ENCODE measurements at regions not wholly inside any gene's neighbourhood (a gene's known extent, or its start where the extent isn't known, plus 50 kb on each side); places are given as distances from the start of the nearest gene placed in this dataset.

DNA sequence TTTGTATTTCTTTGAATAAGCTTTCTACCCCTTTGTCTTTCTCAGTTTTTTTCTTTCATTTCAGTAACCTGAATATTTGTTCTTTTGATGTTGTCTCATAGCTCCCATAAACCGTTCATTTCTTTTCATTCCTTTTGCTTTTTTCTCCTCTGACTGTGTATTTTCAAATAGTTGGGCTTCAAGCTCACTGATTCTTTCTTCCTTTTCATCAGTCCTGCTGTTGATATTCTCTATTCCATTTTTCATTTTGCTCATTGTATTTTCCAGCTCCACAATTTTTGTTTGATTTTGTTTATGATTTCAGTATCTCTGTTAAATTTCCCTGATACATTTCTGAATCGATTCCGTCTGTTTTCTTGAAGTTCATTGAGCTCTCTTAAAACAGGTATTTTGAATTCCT, 129.6 kb upstream of the NUDT6 start:
- CTCF ChIA-PET: no interaction called here
- Histone ChIP-seq H3K4me2 (no peak overlapping the region), H4K20me1 (ENCODE audit: insufficient read depth) (no peaks in the 10 kb centered on the region), H3K4me3 (ENCODE audit: low read depth in 2 of 2, low read length in 1 of 2) (no peak overlapping the region), H3F3A (replicated peaks; ENCODE audit: insufficient read depth) (peaks cover 4% of the 10 kb centered on the region), H3K9me3 (peaks cover 30% of the 10 kb centered on the region), H3K27ac (ENCODE audit: low read depth in 2 of 2, low read length in 1 of 2) (no peak overlapping the region), H3K4me1 (ENCODE audit: control insufficient read depth in 1 of 2, insufficient read depth in 2 of 2, low read depth in 1 of 2, low read length in 1 of 2) (0 out of 4 replicates have a peak, but pooled peaks cover 0 to 4% of the 10 kb centered on the region in 2 experiments), H3K9ac (no peak overlapping the region), H3K36me3 (replicated peaks in 1 of 2; ENCODE audit: control insufficient read depth in 1 of 2, insufficient read depth in 2 of 2, low read length in 1 of 2) (peaks cover 0 to 35% of the 10 kb centered on the region in 2 experiments), H2AFZ (ENCODE audit: low read depth) (no peak overlapping the region), H3K27me3 (ENCODE audit: insufficient read depth) (no peaks in the 10 kb centered on the region), H3K9me2 (peaks cover 3% of the 10 kb centered on the region; the same call in 1 of the 2 replicates), H3K79me2 (ENCODE audit: insufficient read depth) (peaks cover 57% of the 10 kb centered on the region)
- DNase-seq: no peak
- POLR2A ChIA-PET: no interaction called here
- no peak for TF ChIP-seq FOSL2 (IDR thresholded peaks at IDR 0.05; ENCODE audit: borderline replicate concordance, low read depth)
- WGBS (ENCODE audit: low lambda C conversion rate): 98% methylated on average over 3 of the region's 3 CpGs

DNA sequence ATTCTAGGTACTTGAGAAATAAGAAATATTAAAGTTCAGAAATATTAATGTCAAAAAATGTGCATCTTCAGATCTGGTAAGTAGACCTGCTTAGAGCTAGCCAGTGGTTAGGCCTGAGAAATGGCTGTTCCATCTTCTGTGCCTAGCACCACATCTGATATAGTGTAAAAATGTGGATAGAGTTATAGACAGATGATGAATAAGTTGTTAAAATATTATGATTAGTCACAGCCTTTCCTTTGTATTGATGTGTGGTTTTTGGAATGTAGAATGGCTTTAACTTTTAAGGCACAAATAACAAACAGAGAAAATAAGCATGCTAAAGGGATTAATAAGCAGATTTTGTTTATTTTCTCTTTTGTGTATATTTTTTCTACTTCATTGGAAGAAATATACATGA, 133.5 kb upstream of the NUDT6 start:
- no peak for DNase-seq
- no peak overlapping the region for H3K4me3 ChIP-seq (ENCODE audit: low read depth in 2 of 2, low read length in 1 of 2)
- no peaks in the 10 kb centered on the region for H3K27me3 ChIP-seq (ENCODE audit: insufficient read depth)
- H3K27ac ChIP-seq (ENCODE audit: low read depth in 2 of 2, low read length in 1 of 2): no peak overlapping the region; a peak in 1 of 4 replicates
- H3K4me2 ChIP-seq: no peak overlapping the region
- H3K4me1 ChIP-seq (ENCODE audit: control insufficient read depth in 1 of 2, insufficient read depth in 2 of 2, low read depth in 1 of 2, low read length in 1 of 2): 0 out of 4 replicates have a peak, but pooled peaks cover 0 to 4% of the 10 kb centered on the region in 2 experiments
- peaks cover 4% of the 10 kb centered on the region; the same call in 1 of the 2 replicates for H3K9me2 ChIP-seq
- H3K9ac ChIP-seq: no peak overlapping the region
- H2AFZ ChIP-seq (ENCODE audit: low read depth): no peak overlapping the region
- peaks cover 21% of the 10 kb centered on the region for H3K79me2 ChIP-seq (ENCODE audit: insufficient read depth)
- ChIA-PET CTCF (interaction anchor here (0.9 kb wide), 1 partner anchor 38 kb away, joined by 3 read pairs; no protein-coding TSS in a partner anchor), POLR2A (no interaction called here)
- H3F3A ChIP-seq (replicated peaks; ENCODE audit: insufficient read depth): peaks cover 4% of the 10 kb centered on the region
- no peak for TF ChIP-seq YY1 (IDR thresholded peaks at IDR 0.05; ENCODE audit: low read depth)
- no peak for TF ChIP-seq FOXJ3 (CRISPR knock-in tag; IDR thresholded peaks at IDR 0.05)
- TF ChIP-seq FOSL2 (IDR thresholded peaks at IDR 0.05; ENCODE audit: borderline replicate concordance, low read depth): no peak
- H3K36me3 ChIP-seq (replicated peaks in 1 of 2; ENCODE audit: control insufficient read depth in 1 of 2, insufficient read depth in 2 of 2, low read length in 1 of 2): peaks cover 6 to 33% of the 10 kb centered on the region in 2 experiments
- no peaks in the 10 kb centered on the region for H4K20me1 ChIP-seq (ENCODE audit: insufficient read depth)
- H3K9me3 ChIP-seq: peaks cover 12% of the 10 kb centered on the region

- Histone ChIP-seq H3K9me2 (peaks cover 8% of the 10 kb centered on the region; the same call in 1 of the 2 replicates), H4K20me1 (ENCODE audit: insufficient read depth) (no peaks in the 10 kb centered on the region), H3K27me3 (ENCODE audit: insufficient read depth) (no peaks in the 10 kb centered on the region), H3K27ac (ENCODE audit: low read depth in 2 of 2, low read length in 1 of 2) (no peak overlapping the region), H3K79me2 (ENCODE audit: insufficient read depth) (no peaks in the 10 kb centered on the region), H3K4me1 (ENCODE audit: control insufficient read depth in 1 of 2, insufficient read depth in 2 of 2, low read depth in 1 of 2, low read length in 1 of 2) (0 out of 4 replicates have a peak, but pooled peaks cover 0 to 4% of the 10 kb centered on the region in 2 experiments), H3K9ac (no peak overlapping the region), H3K4me2 (no peak overlapping the region), H3K4me3 (ENCODE audit: low read depth in 2 of 2, low read length in 1 of 2) (no peak overlapping the region), H3K36me3 (replicated peaks in 1 of 2; ENCODE audit: control insufficient read depth in 1 of 2, insufficient read depth in 2 of 2, low read length in 1 of 2) (peaks cover 6 to 31% of the 10 kb centered on the region in 2 experiments), H3K9me3 (no peaks in the 10 kb centered on the region), H3F3A (replicated peaks; ENCODE audit: insufficient read depth) (no peaks in the 10 kb centered on the region), H2AFZ (ENCODE audit: low read depth) (no peak overlapping the region)
- 97% methylated on average over 5 of the region's 6 CpGs for WGBS (ENCODE audit: low lambda C conversion rate)
- ChIA-PET CTCF (no interaction called here), POLR2A (no interaction called here)
- DNase-seq: no peak
- TF ChIP-seq USF1 (IDR thresholded peaks at IDR 0.05; ENCODE audit: borderline replicate concordance, low read depth) (no peak), FOXM1 (IDR thresholded peaks at IDR 0.05; ENCODE audit: low read depth) (no peak), GABPA (IDR thresholded peaks at IDR 0.05; ENCODE audit: low read depth) (no peak), CTCF (IDR thresholded peaks at IDR 0.05) (no peak), GATA2 (CRISPR knock-in tag; IDR thresholded peaks at IDR 0.05) (no peak), SIN3A (IDR thresholded peaks at IDR 0.05; ENCODE audit: borderline replicate concordance, low read depth, low read length) (no peak), MXI1 (IDR thresholded peaks at IDR 0.05; ENCODE audit: low read depth, low read length) (no peak), YY1 (IDR thresholded peaks at IDR 0.05; ENCODE audit: low read depth) (no peak), POLR2AphosphoS5 (IDR thresholded peaks at IDR 0.05; ENCODE audit: low read depth, low read length) (no peak), REST (IDR thresholded peaks at IDR 0.05; ENCODE audit: low read depth, low read length) (no peak), RXRA (IDR thresholded peaks at IDR 0.05; ENCODE audit: borderline replicate concordance, low read depth) (no peak)
- TF ChIP-seq, protein P1, sequence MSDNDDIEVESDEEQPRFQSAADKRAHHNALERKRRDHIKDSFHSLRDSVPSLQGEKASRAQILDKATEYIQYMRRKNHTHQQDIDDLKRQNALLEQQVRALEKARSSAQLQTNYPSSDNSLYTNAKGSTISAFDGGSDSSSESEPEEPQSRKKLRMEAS (IDR thresholded peaks at IDR 0.05; ENCODE audit: low read depth): no peak
These were observed 137.8 kb upstream of the NUDT6 start for GRCh38 chr4:123060039-123060770.

All from SK-N-SH (cell line).